SH-SY5Y (cell line): ENCODE measurements at regions not wholly inside any gene's neighbourhood (a gene's known extent, or its start where the extent isn't known, plus 50 kb on each side); places are given as distances from the start of the nearest gene placed in this dataset.

ENCODE experiments used
- GATA2 ChIP-seq: IDR thresholded peaks from 2 replicates; pipeline ENCODE4 v1.6.1; 2011; ENCODE audit warnings: mild to moderate bottlenecking, low read depth, low read length
- GATA3 ChIP-seq: IDR thresholded peaks from 2 replicates; pipeline ENCODE4 v1.6.1; 2011; ENCODE audit warnings: low read depth, mild to moderate bottlenecking, low read length, moderate library complexity

DNA sequence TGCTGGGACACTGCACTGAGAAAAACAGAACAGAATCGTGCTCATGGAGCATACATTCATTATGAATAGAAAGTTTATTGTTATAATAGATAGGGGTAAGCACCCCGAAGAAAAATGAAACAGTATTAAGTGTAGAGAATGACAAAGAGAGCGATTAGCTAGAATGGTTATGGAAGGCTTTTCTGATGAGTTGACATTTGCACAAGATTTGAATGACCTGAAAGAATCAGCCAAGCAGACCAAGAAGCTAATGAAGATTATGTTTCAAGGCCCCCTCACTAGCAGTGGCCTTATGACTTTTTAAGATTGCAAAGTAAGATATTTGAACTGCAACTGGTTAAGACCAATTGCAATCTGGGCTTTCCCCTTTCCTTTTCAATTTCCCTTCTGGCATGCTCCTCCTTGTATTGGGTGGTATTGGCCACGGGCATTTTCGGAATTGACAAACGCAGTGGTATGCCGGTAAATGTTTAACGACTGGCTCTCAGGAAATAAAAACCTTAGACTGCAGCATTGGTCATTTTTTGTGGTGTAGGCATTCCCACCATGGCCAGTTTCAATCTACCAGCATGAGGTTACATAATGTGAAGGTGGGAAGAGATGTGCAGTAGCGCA lies 120.0 kb upstream of the CITED2 start:
- TF ChIP-seq GATA2 (no peak), GATA3 (no peak)

DNA sequence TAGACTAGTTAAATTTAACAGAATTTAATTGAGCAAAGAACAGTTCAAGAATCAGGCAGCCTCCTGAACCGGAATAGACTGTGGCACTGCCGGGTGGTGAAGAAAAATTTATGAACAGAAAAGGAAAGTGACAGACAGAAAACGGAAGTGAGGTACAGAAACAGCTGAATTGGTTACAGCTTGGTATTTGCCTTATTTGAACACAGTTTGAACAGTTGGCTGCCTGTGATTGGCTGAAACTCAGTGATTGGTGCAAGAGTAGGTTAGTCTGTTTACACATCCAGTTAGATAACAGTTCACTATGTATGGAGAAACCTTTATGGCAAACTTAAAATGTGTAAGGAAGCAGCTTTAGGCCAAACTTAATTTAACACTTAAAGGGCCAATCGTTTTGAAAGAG lies 116.0 kb upstream of the CITED2 start:
- TF ChIP-seq GATA3 (no peak), GATA2 (no peak)

DNA sequence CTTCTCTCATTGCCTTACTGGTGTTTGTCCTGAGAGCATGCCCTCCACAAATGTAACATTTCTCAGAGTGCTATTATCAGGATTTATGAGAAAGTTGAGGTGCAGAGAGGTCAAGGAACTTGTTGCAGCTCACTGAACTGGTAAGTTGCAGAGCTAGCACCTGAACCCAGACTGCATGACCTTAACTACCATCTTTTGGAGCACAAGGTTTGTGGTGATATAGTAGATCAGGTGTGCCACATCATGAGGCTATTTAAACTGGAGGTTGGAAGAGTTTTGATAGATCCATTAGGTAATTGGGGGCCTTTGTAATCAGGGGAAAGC lies 112.0 kb upstream of the CITED2 start:
- TF ChIP-seq GATA2 (no peak), GATA3 (no peak)

DNA sequence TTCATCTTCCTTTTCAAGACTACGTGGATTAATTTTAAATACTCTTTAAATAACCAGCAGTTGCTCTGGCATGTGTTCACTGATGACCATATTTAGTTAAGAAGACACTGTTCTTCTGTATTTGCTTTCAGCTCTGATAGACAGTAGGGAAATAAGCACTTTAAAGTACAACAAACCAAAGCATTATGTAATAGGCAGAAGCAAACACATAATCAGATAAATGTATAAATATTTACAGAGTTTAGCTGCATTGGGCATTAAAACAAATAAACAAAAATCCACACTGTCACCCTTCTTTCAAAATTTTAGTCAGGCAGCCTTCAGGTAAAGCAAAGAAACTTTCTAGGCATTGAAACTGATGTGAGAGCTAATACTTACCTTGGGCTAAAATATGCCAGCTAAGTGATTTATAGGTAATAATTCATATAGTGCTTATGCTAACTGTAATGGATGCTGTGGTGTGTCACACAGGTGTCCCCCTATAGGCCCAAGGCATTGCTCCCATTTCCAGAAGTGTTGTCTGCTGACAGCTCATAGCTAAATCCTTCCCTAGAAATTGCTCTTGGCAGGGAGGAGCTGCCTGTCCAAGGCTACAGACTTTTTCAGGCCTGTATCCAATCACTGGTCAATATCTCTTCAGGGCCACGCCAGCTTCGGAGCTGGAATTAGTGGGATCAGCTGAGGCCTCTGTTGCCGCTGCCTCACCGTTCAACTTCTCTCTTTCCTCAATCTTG lies 111.5 kb upstream of the CITED2 start:
- TF ChIP-seq GATA3: no peak
- no peak for TF ChIP-seq GATA2

DNA sequence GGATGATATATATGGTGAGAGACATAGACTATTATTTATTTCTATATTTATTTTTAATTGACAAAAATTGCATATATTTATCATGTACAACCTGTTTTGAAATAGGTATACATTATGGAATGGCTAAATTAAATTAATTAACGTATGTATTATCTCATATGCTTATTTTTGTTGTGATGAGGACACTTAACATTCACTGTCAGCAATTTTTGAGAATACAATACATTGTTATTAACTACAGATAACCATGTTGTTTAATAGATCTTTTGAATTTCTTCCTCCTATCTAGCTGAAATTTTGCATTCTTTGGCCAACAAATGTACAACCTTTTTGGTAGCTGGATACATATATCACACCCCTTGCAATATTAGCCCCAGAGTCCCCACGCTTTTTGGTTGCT lies 110.7 kb upstream of the CITED2 start:
- no peak for TF ChIP-seq GATA3
- no peak for TF ChIP-seq GATA2

DNA sequence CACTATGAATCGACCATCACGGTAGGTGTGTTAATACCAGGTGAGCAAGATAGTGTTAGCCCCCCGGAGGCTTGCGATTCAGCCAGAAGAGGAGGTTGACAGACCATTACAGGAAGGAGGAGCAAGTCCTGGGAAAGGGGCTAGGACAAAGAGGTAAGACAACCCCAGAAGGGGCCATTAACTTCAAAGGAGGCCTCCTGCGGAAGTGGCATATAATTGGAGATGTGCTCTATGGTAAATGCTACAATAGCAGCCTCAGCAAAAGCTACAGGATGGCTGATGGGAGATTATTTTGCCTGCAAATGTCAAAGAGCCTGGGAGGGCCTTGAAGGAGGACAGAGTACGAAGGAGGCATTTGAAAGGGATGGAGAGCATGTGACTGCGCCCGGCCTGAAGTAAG lies 108.6 kb upstream of the CITED2 start:
- TF ChIP-seq GATA3: no peak
- TF ChIP-seq GATA2: no peak

DNA sequence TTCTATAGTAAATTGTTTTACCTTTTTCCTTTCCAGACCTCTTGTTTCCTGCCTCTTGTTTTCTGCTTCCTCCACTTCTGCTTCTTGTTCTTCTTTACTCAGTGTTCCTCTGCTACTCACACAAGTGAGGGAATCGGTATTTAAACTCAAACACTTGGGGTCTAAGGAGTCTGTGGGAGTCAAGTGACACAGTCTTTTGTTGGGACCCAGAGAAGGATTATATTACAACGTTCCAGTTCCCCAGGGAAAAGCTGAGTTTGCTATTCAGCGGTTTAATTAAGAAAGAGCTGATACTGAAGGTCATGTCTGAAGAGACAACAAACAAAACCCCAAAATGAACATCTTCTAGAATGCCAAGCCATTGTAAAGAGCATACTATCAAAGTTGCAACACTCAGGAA lies 107.8 kb upstream of the CITED2 start:
- TF ChIP-seq GATA2: no peak
- TF ChIP-seq GATA3: no peak

DNA sequence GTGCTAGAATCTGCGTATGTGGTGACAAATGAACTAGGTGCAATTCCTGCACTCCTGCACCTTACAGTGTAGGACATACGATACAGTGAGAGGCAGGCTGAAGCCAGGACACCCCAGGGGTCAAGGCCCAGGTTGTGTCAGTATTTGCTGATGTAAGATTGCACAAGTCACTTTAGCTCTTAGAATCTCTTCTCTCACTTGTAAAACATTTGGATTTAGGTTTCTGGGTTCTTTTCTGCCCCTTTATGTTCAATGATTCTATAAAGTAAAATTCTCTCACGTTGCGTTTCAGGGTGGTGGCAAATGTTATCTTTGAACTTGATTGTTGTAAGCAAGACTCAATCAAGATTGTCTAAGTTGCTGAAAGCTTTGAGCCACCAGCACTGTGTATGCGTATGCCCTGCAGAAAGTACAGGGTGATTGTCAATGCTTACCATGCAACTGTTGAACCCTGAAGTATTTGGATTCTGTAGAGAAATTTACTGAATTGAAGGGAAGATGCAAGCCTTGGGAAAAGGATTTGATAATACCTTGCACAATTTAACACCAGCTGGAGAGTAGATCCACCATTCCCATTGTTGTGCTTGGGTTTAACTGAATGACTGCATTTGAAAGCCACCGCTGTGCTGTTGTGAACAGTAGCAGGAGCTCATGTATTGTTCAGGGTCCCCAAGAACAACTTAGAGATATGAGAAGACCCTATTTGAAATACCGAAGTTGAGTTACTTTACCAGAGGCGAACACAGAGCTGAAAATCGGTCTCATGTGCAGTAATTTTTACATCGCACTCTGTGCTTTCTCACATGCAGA lies 106.1 kb upstream of the CITED2 start:
- TF ChIP-seq GATA3: no peak
- no peak for TF ChIP-seq GATA2

DNA sequence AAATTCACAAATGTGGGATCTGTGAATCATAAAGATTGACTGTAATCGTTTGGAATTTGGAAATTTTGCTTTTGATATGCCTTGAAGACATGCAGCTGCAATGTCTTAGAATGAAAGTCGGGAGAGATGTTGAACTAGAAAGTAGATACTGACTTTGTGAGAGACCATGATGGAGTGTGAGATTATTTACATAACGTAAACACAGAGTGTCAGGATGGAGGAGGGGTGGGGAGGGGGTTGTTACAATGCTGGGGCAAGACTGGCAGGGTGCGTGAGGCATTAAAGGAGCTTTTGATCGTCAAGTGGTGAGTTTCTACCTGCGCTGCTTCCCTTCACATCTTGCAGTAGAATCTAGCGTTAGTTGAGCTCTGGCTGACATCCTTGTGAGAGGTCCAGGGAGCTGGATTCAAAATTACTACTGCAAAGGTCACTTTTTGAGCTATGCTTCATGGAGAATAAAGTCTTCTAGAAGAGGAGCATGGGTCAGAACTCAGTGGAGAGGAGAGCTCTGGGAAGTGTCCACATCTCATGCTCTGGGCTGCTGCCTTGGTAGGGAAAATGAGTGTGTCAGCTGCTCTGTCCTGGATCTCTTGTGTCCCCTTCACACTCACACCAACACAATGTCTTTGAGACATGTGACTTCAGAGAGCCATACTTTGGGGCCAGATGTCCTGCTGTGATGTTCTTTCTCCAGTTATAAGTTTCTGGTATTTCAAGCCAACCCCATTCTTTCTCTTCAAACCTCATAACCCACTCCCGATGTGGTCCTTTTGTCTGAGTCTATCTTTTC lies 105.2 kb upstream of the CITED2 start:
- TF ChIP-seq GATA2 (no peak), GATA3 (no peak)

DNA sequence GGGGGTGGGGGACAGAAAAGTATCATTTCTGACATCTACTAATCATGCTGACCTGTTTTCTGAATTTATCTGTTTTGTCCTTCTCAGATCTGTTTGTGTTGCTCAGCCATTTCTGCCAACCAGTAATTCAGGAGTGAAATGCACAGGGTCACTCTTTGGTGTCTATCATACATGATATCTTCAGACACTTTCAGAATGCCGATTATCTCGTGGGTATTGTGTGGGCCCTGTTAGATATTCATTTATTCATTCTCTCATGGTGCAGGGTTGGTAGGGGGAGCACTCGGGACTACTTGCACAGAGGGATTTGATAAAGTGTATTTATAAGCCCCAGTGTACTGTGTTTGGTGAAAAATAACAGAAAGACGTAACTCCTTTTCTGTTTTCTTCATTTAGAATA lies 101.2 kb upstream of the CITED2 start:
- TF ChIP-seq GATA2 (no peak), GATA3 (no peak)

DNA sequence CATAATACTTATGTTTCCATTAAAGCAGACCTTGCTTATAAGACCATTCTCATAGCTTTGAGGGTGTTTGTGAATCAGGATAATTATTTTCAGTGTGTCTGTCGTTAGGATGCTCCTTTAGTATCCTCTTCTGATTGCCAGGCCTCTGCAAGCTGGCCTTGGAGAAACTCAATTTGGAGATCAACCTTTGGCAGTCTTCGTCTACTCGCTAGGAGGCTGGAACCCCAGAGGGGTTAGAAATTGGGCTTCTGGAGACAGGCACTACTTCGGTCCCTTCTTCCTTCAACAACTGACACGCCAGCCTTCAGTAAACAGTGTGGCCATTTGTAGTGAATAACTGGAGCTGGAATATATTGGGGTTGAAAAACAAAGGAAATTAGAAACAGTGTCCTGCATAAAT lies 100.8 kb upstream of the CITED2 start:
- no peak for TF ChIP-seq GATA2
- no peak for TF ChIP-seq GATA3

DNA sequence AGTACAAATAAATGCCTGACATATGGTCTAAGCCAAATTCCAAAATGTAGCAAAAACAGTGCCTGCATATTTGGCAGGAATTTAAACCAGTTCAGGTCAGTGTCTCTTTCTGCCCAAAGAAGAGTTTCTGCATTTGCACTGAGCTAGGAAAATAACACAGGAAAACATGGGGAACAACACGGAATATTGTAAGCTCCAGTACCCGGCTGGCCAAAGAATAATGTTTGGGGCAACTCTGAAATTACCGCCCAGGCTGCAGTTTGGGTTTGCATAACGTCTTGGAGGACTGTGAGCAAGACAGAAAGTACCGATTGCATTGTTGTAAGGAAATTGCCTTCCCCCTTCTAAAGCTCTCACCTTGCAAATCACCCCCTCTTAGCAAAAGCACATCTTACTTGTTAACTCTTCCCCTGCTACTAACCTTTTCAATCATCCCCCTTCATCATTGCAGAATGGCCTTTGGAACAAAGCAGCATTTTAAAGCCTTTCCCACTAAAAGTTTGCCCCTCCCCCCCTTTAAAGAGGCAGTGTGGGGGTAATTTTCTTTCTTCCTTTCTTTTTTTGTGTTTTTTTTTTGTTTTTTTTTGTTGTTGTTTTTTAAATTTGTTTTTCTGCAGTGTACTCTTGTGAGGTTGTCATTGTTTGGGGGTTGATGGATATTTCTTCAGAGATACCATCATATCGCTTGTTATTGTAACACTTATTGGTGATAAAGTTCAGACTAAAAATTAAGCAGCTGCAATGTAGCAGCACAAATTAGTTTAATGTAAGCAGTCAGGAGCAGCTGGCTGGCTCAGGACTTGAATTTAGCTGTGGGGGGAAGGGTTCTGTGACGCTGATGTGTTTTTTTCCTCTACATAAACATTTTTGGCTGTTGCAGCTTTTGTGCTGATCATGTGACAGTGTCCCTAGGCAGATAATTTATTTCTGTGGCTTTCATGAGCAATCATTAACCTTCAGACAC lies 100.0 kb upstream of the CITED2 start:
- no peak for TF ChIP-seq GATA3
- no peak for TF ChIP-seq GATA2

DNA sequence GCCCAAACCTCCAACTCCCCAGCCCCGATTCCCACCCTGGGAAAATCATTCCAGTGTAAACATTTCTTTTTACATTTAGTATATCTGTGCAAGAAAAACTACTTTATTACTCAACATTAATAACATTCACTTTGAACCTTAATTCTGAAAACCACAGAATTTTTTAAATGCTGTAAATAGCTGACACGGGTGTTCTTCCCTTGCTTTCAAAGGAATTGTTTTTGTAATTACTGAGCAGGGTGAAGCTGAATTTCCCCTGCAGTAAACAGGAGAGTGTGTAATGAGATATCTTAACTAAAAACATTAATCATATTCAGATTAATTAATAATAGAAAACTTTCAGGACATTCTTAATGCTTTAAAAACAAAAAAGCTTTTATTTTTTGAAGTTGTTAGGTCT lies 99.3 kb upstream of the CITED2 start:
- no peak for TF ChIP-seq GATA3
- no peak for TF ChIP-seq GATA2
